Islet of Langerhans (tissue), 1 donor: ENCODE measurements at regions not wholly inside any gene's neighbourhood (a gene's known extent, or its start where the extent isn't known, plus 50 kb on each side); places are given as distances from the start of the nearest gene placed in this dataset.

Experiments used
- FAIRE-seq: peaks from one replicate; lab custom pipeline; 2011; peaks lifted over from hg19 to GRCh38; lab: Jason Lieb, UNC

DNA sequence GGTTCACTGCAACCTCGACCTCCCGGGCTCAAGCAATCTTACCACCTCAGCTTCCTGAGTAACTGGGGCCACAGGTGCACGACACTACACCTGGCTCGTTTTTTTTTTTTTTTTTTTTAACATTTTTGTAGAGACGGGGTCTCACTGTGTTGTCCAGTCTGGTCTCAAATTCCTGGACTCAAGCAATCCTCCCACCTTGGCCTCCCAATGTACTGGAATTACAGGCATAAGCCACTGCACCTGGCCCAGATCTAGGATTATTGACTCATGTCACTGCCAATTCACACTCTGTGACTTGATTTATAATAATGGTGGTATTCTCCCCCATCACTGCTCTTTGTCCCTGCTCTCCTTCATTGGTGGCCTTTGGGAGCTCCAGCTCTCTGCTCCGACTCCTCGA lies 145.1 kb downstream of the PTPRU start:
- FAIRE-seq, result no peak

- no peak for FAIRE-seq
Observed at GRCh38 chr1:29380532-29380931, 144.2 kb downstream of the PTPRU start.

DNA sequence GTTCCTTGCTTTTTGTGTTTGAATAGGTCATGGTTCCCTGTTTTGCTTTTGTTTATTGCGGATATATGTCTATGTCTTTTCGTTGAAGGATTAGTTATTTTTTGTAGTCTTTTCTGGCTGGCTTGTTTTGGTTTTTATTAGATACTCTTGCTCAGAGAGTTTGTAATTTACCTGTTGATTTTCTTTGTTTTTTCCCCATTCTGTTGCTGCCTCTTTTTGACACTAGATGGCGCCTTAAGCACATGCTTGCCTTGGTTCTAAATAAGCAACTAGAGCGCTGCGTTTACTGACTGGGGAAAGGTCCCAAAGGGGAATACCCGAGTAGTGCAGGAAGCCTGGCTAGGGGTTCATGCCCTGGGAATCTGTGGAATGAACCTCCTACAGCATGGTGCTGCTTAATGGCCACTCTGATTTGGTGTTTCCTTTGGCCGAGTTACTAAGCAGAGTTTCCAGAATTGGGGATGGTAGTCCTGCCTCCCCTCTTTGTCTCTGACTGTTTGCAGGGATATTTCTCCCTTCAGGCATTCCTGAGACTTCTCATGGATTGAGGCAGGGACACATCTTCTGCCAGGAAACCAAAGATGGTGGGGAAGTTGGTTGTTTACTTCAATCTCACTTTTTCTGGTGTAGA lies 143.2 kb downstream of the PTPRU start:
- no peak for FAIRE-seq
